ENCODE measurements at regions not wholly inside any gene's neighbourhood (a gene's known extent, or its start where the extent isn't known, plus 50 kb on each side); places are given as distances from the start of the nearest gene placed in this dataset.

DNA sequence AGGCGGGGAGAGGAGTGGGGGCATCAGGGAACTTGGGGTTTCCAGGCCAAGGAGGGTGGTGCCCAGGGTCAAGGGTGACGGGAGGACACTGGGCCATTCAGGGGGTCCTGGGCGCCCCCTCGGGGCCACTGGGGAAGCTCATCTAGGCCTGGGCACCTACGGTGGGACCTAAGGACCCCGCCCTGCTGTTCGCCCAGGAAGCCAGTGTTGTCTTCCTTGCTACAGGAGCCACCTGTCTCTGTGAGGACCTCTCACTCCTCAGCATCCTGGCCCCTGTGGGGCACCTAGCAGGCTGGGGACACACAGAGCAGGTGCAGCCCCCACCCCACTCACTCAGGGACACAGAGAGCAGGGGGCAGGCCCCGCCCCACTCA lies 191.6 kb downstream of the IGLL1 start:
- TF ChIP-seq, protein P1, sequence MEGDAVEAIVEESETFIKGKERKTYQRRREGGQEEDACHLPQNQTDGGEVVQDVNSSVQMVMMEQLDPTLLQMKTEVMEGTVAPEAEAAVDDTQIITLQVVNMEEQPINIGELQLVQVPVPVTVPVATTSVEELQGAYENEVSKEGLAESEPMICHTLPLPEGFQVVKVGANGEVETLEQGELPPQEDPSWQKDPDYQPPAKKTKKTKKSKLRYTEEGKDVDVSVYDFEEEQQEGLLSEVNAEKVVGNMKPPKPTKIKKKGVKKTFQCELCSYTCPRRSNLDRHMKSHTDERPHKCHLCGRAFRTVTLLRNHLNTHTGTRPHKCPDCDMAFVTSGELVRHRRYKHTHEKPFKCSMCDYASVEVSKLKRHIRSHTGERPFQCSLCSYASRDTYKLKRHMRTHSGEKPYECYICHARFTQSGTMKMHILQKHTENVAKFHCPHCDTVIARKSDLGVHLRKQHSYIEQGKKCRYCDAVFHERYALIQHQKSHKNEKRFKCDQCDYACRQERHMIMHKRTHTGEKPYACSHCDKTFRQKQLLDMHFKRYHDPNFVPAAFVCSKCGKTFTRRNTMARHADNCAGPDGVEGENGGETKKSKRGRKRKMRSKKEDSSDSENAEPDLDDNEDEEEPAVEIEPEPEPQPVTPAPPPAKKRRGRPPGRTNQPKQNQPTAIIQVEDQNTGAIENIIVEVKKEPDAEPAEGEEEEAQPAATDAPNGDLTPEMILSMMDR (IDR thresholded peaks at IDR 0.05; ENCODE audit: borderline replicate concordance, extremely low read depth, low read length, poor library complexity, severe bottlenecking) = no peak
- TF ChIP-seq EZH2 (IDR thresholded peaks at IDR 0.05; ENCODE audit: borderline replicate concordance, low read depth, low read length, severe bottlenecking) = no peak

Measured in DND-41 (cell line).